Fibroblast of villous mesenchyme (primary cell): ENCODE measurements at regions not wholly inside any gene's neighbourhood (a gene's known extent, or its start where the extent isn't known, plus 50 kb on each side); places are given as distances from the start of the nearest gene placed in this dataset.

Experiments used
- DNase-seq: peaks from one replicate; pipeline ENCODE4 v3.0.0-alpha.2; 2010; ENCODE audit warnings: low read depth
- H3K4me3 ChIP-seq: 2 replicates; pipeline ENCODE4 v1.5.1; 2011; ENCODE audit warnings: low read depth, mild to moderate bottlenecking, low read length
- CTCF ChIP-seq: IDR thresholded peaks from 2 replicates; pipeline ENCODE4 v1.5.1; 2012; ENCODE audit warnings: low read depth, mild to moderate bottlenecking, low read length; ENCODE audit not compliant: insufficient read depth

GRCh38 chr6:105600336-105601260, 197.7 kb upstream of the PREP start:
- H3K4me3 ChIP-seq = no peak overlapping the region
- no peak for TF ChIP-seq CTCF
- peak; percentile 92 for DNase-seq

GRCh38 chr6:105598264-105598663, 195.4 kb upstream of the PREP start:
- H3K4me3 ChIP-seq = no peak overlapping the region
- TF ChIP-seq CTCF = no peak
- no peak for DNase-seq

GRCh38 chr6:105596284-105596755, 193.4 kb upstream of the PREP start:
- no peak overlapping the region for H3K4me3 ChIP-seq
- peak; percentile 96 for DNase-seq
- no peak for TF ChIP-seq CTCF

GRCh38 chr6:105595829-105596228, 192.9 kb upstream of the PREP start:
- H3K4me3 ChIP-seq = no peak overlapping the region
- DNase-seq = no peak
- TF ChIP-seq CTCF = no peak

- H3K4me3 ChIP-seq = no peak overlapping the region
- no peak for DNase-seq
- no peak for TF ChIP-seq CTCF
Measured at GRCh38 chr6:105594821-105595220, 191.9 kb upstream of the PREP start.

GRCh38 chr6:105593805-105594671, 191.2 kb upstream of the PREP start:
- no peak overlapping the region for H3K4me3 ChIP-seq
- DNase-seq = peak; percentile 59
- TF ChIP-seq CTCF = no peak
